ENCODE measurements at regions not wholly inside any gene's neighbourhood (a gene's known extent, or its start where the extent isn't known, plus 50 kb on each side); places are given as distances from the start of the nearest gene placed in this dataset.

DNA sequence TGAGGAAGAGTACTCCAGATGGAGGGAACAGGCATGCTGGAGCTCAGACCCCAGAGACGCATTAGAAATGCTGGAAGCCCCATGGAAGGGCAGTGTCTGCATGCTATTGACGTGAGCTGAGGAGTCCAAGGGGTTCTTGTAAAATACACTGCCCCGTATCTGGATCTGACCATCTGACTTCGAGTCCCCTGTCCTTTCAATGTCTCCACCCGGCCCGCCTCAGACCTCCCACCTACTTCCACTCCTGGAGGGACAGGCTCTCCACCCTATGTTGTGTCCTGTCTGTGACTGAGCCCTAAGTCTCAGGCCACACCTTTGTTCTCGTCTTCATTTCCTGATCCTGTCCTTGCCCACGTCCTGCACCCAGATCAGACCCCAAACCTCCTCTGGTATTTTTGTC is 496.3 kb downstream of the CDH26 start:
- DNase-seq: no peak

DNA sequence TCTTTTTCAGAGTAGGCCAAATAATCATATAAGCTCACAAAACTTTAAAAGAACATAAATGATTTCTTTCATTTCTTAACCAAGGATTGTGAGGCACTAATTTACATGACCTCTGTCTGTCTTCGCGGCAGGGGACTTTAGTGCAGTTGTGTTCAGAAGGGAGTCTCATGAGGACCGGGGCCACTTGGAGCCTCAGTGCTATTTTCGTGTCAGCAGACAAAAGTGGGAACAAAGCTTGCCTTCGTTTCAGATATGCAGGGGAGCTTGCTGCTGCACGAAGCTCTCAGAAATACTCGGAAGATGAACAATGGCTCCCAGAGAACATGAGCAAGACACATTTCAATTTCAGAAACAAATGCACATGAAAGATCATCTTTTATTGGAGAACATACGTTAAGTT is 497.0 kb downstream of the CDH26 start:
- no peak for DNase-seq

DNA sequence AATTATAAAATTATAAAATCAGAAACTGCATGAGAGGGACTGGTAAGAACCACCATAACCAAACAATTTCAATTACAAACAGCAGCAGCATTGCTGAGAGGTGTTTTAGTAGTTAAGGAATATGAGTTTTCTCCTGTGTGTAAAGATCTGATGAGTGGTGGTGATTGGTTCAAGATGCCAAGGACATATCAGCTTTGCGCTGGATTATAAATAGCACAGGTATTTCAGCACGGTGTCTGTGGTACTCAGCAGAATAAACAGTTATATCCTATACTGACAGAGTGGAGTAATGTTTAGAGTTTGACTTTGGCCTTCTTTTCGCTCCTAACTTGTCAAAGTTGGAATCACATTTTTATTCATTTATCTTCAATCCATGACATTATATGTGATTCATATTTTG is 501.0 kb downstream of the CDH26 start:
- DNase-seq: no peak

DNA sequence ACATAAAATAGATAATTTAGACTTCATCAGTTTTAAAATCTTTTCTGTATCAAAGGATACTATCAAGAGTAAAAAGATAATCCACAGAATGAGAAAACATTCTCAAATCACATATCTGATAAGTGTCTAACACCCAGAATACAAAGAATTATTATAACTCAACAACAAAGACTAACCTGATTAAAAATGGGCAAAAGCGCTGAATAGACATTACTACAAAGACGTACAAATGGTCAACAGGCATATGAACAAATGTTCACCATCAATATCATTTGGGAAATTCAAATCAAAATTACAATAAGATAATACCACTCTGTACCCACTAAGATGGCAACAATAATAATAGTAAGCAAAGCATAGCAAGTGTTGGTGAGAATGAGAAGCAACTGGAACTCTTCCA is 503.8 kb downstream of the CDH26 start:
- DNase-seq: no peak

DNA sequence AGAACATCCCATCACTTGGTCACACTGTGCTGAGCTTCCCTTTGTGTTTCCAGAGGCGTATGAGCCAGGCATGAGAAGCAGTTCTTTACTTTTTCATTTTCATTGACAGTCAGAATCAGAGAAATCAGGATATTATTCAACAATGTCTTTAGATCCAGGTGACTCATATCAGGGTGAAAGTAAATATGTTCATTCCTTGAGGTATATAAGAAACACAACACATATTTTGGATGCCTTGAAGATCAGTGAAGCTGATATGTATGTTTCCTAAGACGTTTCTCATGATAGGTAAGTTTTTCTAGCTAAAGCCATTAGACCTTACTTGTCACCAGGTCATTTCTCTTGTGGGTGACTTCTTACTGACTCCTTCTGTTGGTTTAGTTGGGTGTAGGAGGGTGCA is 505.6 kb downstream of the CDH26 start:
- DNase-seq: no peak

DNA sequence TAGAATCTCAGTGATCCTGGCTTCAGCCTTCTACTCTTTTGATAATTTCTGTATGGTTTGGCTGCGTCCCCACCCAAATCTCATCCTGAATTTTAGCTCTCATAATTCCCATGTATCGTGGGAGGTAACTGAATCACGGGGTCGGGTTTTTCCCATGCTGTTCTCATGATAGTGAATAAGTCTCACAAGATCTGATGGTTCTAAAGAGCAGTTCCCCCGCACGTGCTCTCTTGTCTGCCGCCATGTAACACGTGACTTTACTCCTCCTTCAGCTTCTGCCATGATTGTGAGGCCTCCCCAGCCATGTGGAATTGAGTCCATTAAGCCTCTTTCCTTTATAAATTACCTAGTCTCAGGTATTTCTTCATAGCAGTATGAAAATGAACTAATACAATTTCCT is 507.2 kb downstream of the CDH26 start:
- DNase-seq: no peak

DNA sequence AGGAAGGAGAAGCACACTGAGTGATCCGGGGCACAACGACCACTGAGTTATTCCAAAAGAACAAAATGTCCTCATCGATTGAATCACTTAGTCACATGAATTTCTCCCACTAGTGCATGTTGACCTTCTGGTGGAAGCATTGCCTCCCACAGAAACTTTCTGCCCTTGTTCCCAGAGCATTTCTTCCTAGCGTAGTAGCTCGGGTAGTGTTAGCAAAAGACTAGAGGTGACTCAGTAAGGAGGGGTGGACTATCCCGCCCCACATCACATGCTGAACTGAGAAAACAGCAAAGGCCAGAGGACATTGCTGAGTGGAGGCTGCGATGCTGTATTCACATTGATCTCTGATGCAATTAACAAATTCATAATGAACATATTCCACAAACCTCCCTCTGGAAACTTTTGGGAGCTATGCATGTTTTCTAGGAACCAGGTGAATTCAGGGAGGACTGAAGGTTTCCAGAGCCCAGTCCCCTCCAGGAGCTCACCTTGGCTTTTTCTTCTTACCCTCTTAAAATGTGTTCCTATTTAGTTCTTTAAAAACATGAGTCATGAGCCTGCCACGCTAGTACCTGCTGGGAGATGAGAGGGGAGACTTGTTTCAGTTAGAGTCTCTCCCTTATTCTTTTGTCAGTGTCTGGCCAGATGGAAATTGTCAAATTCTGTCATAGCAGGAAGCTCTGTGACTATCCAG is 507.9 kb downstream of the CDH26 start:
- DNase-seq: no peak

DNA sequence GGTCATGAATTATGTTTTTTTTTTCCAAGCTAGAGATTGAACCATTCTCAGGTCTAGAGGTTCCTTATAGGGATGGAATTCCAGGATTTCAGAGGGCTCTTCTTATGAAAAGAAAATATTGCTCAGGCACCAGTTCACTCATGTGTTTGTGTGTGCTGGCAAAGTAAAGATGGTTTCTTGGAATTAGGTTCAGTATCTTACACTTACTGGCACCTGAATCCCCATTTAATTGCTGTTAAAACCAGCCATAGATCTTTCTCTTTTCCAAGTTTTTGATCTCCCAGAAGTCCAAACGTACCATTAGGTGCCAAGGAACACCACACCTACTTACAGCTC is 508.4 kb downstream of the CDH26 start:
- DNase-seq: no peak

DNA sequence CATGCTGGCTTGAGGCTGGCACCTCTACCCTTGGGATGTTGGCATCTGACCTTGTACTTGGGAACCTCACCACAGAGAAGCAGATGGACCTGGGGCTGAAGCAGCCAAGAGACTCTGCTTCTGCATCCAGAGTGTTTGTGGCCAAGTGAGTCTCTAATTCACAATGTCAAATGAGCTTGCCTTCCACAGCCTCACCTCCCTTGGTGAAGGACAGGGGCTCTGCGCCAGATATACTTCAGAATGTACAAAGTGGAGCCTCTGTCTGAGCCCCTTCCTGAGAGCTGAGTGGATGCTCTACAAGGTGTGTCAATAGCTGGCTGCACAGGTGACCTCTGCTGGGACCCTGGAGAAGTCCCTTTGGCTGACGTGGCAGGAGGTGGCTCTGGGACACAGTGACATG is 508.9 kb downstream of the CDH26 start:
- DNase-seq: no peak

DNA sequence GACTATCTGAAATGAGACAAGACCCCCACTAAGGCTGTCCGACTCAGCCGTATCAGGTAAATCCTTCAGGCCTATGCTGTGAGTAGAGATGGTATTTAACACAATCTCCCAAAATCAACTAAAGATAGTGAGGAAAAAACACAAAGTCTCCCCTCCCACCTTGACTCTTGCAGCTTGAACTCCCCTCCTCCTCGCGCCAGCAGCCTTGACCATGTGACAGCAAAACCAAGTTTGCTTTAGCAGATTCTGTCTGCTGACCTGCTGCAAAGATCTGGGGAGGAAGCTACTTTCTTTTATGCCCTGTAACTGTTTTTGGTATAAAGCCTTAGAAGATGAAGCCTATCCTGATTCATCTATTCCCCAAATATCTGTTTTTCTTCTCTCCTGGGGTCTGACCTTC is 509.5 kb downstream of the CDH26 start:
- no peak for DNase-seq

DNA sequence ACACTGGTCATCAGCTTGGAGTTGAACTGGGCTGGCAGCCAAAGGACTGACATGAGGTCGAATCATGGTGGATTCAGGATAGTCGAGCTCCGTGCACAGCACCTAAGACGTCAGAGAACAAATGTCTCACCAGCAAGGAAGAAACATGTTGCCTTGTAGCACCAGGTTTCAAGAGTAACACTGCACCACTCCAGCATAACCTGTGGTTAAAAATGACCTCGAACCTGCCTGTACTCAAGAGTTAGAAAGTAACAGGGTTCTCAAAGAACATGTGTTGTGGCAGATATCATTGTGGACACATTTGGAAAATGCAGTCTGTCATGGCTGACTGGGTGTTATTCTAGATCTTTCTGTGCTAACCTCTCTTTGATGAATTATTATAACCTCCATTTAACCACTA is 511.6 kb downstream of the CDH26 start:
- no peak for DNase-seq

DNA sequence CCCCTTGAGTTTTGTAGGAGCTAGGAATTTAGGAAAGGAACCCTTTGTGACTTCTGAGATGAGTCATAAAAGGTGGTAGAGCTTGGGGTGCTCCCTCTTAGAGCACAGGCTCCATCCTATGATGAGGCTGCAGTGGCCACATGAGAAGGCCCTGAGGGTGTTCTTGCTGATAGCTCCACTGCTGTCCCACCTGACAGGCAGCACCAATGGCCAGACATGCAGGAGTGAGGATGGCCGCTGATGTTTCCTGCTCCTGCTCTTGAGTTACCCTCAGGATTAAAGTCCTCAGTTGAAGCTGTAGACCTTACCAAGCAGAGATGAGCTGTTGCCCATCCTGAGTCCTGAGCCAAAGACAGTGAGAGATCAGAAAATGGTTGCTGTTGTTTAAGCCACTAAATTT is 512.1 kb downstream of the CDH26 start:
- DNase-seq: no peak

DNA sequence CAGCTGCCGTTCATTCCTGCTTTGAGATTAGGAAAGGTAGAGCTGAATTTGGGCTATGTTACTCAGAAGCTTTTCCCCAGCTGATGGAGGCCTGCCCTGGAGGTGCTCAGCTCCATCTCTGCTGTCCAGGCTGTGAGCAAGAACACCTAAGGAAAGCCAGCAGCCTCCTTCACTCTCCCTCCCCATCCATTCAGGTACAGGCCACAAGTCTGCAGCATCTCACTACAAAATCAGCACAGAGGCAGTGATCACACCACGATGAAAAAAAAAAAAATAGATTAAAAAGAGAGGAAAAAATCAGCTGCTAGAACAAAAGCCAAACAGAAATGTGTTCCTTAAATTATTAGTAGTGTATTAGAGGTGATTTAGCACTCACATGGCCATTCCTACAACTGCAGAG is 515.0 kb downstream of the CDH26 start:
- DNase-seq: no peak

DNA sequence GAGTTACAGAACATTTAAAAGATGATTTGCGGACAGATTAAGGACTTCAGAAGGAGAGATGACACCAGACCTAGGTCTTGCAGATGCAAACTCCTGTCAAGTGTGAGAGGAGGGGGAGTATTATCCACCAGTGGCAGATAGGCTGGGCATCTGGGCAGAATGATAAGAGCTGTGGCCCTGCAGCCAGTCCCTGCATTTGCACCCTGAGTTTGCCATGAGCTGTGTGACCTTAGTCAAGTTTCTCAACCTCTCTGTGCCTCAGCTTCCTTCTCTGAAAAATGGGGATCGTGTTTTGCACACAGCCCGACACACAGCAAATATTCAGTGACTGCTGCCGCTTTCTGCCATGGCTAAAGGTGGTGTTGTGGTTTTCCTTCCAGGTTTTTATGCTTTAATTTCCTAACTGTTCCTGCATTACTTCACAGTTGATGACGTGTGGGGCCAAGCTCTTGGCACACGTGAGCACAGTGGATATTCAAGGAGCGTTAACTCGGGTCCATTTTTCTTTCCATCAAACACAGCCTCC is 516.2 kb downstream of the CDH26 start:
- no peak for DNase-seq

DNA sequence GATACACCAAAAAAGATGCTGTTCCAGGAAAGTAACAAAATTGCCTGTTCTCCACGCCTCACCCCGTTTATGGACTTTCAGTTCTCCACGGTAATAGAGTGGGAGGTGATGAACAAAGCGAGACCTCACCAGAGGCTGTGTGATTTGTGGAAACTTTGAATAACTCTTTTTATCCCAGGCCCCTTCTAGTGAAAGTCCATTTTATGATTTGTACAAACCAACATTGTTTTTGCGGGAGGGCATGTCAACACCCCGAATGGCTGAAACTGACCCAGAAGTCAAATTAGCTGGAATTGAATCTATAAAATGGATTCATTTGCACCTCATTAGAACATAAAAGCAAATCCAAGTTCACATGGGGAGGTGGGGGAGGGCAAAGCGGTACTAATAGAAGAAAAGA is 517.8 kb downstream of the CDH26 start:
- DNase-seq: no peak

DNA sequence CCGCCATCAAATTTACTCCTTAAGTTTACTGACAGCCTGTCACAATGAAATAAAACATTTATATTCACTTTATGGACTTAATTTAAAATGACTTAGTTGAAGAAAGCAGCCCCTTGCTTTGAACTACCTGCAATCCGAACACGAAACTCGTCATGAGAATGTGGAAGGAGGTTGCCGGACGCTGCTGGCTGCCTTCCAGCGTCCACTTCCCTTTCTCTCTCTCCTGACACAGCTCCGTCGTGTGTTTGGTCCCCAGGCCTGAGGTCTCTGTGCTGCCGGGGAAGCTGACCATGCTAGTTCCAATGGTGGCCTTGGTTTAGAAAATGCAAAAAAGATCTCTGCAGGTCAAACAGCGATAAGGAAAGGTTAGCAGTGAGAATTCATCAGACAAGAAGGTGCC is 519.7 kb downstream of the CDH26 start:
- no peak for DNase-seq

DNA sequence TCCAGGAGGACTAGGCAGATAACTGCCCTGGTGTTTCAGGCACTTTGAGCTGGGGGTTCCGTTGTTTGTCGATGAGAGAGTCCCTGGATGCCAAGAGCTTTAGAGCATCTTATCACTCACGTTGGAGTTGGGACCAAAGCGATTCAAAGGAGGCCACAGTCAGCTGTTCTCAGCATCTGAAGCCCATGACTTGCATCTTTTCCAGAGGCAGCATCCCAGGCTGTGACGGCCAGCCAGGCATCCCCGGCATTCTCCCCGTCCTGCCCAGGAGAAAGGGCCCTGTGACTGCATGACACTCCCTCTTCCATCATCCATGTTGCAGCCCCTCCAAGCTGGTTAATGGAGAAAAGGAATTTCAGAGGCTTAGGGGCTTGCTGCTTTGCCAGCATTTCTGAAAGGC is 520.3 kb downstream of the CDH26 start:
- no peak for DNase-seq

DNA sequence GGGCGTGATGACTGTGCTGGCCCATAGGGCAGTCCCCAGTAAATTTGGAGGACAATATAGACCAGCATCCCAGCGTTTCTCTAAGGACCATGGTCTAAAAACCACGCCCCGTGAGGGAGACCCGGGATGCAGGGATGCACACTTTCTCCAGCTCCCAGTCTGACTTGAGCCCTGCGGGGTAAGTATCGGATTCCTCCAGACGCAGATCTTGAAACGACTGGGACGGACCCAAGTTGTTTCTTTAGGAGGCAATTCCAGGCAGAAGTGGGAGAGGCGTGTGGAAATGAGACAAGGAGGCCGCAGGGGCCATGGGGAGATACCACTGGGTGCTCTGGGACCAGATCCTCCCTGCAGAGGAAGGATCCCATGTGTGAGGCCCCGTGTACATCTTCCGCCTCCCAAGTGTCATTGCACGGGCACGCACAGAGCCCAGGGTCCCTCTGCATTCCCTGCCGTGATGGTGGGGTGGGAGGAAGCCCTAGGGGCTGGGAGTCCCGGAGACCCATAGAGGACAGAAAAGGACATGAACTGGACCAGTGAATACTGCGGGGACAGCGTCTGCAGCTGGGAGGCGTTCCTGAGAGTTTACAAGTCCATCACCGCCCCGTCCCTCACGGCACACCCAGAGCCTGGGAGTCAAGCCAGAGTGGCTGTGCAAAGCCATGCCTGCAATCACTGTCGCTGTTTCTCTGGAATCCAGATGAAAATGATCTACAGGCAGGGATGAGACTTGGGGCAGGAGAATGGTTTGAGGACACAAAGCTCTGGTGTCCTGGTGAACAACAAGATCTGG is 522.9 kb downstream of the CDH26 start:
- no peak for DNase-seq

DNA sequence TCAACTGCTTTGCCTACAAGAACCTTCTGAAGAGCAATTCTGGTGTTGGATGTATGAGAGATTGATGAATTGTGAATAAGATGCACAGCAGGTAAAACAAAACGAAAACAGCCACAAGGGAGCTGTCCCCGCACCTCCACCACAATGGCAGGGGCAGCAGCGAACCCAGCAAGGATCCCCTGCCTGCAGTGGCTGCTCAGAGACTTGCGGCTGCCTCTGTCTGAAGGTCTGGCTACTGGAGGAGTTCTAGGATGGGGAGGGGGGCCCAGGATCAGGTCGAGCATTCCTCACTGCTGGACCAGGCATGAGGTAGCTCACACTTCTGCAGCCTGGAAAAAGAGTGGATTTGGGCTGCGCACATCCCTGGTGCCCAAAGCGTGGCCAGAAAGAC is 523.5 kb downstream of the CDH26 start:
- DNase-seq: no peak

DNA sequence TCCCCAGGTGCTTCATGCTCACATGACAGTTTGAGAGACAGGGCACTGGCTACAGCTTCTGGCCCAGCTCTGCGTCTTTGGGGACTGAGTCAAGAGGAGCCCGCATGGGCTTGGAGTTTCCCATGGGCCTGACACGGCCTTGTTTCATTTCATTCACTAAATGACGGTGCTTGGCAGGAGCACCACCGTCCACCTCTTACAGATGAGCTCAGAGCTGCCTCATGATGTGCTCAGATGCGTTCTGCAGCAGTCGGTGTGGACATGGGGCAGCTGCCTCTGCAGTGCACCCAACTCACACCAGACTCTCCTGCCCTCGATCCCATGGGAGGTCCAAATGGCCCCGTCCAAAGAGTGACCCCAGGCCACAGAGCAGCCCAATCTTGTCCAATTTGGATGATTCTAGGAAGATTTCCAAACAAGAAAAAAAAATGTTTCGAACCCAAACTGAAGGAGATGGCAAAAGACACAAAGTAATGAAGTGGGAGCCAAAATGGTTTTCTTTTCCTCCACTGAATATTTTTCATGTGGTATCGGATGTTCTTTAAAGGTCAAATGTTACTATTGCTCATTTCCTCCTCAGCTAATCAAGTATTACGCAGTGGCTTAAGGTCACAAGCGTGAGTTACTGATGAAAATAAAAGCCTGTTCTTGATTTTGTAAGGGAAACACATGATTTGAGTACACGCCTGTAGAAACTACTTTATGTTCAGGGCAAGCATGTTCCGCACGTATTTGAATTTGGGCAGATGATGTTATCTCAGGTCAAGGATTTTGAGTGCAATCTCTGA is 524.2 kb downstream of the CDH26 start:
- no peak for DNase-seq

DNA sequence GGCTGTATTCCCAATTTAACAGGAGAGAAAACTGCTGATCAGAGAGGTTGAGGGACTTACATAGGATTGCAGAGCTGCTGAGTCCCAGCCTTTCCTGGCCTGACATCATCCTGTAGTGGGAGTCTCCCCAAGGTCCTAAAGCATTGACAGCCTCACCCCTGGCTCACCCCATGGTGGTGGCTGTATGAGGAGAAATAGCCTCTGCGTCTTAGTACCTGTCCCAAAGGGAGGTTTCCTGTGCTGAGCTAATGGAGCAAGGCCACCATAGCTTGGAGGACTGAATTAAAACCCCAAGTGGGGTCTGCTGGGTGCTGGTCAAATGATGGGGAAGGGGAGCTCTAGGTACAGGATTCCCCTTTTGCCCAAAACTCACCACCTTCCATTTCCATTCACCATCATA is 525.1 kb downstream of the CDH26 start:
- no peak for DNase-seq

DNA sequence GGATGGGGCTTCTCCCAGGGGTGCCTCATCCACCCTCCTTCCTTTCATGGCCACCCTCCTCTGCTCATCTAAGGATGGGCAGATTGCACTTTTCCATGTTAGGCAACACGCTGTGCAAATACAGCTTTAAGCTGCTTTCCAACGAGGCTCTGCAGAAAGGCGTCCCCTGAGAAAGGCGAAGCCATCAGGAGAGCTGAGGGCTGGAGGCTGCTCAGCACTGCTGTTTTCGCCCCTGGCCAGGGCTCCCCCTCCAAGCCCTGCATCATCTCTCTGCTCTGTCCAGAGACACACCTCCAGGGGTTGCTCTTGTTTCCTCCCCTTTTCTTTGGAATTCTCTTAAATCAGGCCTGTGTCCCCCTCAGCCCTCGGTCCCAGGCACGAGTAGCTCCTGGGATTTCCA is 526.1 kb downstream of the CDH26 start:
- DNase-seq: no peak

DNA sequence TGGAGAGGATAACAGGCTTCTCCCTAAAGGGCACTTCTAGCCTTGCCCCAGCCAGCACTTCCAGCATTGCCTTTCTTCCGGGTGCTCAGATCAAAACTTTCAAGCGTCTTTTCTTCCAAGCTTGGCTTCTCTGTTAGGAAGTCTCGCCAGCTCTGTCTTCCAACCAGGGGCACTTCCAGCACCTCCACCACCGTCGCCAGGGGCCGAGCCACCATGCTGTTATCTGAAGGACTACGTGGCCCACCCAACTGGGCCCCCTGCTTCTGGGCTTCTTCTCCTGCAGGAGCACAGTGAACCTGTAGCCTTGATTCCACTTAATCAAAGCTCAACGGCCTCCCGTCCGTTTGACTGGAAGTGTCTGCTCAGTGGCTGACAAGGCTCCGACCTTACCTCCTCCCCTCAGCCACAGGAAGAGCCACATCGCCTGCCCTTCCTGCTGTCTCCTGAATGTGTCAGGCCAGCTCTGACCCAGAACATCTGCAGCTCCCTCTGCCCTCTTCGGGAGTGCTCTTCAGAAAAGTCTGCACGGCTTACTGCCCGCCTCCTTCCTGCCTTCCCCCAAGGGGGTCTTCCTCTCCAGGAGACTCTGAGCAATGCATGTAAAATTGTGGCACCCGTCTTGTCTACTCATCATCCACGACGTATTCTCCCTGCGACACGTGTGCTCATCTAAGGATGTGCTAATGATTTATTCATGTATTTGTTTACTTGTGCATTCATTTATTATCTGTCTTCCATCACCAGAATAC is 527.0 kb downstream of the CDH26 start:
- DNase-seq: no peak
